NOMO-1 (cell line): ENCODE measurements at regions not wholly inside any gene's neighbourhood (a gene's known extent, or its start where the extent isn't known, plus 50 kb on each side); places are given as distances from the start of the nearest gene placed in this dataset.

Source experiments
- DNase-seq, 2 experiments: peaks; one replicate each; lab custom pipeline; 2025; ENCODE audit not compliant: unreplicated experiment in 2 of 2; lab: John Stamatoyannopoulos, UW

DNA sequence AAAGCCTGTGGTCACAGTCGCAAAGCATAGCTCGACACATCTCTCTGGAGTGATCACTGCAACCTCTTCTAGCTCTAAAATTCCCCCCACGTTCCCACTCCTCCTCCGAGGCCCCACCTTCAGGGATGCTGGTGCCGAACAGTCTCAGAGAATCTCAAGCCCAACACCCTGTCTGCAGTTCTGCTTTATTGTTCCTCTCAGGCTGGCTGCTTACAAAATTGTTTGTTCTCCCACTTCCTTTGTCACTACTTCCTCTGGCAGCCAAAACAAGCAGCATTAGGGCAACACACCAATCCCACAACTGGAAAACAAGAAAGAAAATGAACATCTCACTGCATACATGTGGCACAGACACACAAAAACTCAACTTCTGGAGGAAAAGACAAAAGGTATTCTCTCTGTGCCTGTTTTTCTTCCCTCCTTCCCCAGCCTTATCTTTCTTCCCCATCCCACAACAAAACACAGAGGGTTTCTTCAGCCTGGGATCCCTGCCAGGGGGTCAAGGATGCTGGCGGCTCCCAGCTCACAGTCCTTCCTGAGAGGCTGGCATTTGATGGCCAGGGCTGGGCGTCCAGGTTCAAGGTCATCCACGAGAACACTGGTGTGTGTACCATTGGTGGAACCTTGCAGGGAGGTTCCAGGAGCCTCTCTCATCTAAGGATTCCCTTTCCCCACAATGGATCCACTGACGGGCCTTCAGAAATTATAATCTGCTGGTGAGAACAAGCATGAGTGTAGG is 108.4 kb downstream of the TMCO5A start:
- DNase-seq, result peak; percentile 1 to 39

DNA sequence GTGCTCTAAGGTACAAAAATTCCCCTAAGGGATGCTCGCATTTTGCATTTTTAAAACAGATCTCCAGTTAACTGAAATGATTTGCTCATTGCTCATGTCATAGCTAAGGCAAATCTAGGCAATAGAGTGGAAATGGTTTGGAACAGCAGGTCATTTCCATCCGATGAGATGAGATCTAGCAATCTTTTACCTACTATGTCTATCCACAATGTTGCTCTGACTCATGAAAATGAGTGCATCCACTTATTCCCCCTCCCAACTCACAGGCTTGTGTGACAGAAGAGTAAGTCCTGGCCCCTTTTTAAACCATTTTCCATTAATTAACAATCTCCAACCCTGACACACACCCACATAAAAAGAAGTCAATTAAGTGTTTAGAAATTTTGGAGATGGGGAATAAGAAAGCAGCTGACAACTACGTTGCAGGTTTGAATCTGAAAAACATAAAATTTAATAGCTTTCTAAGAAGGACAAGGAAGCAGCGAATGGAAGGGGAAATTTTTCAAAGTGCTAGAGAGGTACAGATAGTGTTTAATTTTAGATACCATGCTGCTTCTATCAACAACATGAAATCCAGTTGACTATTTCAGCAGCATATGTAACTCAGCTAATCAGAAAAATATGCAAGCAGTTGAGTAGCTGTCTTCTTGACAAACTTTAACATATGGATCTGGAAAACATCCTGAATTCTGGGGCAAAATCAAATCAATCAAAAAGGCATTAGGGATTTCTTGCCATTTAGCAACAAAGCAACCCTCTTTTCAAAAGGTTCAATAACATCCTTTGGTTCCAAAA is 112.0 kb downstream of the TMCO5A start:
- no peak for DNase-seq

DNA sequence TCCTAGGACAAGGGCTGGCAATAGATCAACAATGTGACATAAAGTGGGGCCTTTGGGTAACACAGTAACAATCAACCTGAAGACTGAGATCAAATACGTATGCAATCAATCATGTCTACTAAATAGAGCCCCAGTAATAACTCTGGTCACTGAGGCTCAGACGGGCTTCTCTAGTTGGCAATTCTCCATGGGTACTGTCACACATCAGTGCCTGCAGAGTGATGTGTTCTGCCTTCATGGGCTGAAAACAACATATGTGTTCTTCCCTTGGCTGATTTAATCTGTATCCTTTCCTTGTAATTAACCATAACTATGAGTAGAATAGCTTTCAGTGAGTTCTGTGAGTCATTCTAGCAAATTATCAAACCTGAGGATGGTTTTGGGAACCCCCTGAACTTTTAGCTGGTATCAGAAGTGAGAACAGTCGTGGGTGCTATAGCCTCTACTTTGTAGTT is 113.6 kb downstream of the TMCO5A start:
- DNase-seq, result no peak

DNA sequence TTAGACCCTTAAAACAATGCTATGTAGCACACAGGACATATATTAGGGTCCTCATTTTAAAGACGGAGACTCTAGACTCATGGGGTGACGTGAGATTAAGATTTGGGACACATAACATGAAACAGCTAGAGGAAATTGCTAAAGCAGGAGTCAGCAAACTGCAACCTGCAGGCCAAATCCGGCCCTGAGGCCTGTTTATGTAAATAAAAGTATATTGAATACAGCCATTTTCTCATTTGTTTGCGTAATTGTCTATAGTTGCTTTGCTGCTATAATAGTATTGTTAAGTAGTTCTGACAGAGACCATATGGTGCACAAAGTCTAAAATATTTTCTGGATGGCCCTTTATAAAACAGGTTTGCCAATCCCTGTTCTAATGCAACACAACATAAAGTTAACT is 115.5 kb downstream of the TMCO5A start:
- no peak for DNase-seq

DNA sequence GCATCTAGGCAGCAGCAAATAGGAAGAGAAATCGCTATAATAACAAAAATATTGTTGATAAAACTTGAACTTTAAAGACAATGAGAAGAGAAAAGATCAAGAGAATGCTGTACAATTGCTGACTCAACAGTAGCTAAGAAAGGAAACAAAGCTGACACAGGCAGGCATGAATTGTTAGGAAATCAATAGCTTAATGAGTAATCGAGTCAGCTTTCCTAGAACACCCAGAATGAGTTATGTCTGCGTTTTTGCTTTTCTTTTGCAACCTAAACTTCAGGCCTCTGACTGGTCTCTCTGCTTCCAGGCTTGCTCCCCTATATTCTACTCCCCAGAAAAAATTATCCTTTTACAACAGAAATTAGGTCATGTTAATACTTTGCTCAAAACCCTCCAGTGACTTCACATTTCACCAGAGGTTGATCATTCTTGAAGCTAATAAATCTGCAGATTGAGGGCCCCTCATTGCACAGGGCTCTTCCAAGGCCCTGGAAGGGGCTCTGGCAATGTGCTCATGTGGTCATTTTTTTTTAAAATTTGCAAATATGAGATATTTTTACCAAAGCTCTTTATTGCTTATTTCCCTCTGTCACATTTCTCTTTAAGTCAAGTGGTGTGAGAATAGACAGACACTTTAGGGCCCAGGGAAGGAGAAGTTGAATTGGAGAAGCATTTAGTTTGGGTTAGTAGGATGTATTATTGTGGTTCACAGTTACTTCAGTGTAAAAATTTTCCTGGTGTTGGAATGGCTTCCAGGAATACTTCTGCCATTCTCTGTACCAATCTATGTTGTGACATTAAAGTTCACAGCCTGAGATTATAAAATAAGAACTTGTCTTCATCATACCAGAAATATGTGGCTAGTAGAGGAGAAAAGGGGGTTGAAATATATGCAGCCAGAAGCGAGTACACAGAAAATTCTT is 116.3 kb downstream of the TMCO5A start:
- DNase-seq, result peak; percentile 37 to 40

DNA sequence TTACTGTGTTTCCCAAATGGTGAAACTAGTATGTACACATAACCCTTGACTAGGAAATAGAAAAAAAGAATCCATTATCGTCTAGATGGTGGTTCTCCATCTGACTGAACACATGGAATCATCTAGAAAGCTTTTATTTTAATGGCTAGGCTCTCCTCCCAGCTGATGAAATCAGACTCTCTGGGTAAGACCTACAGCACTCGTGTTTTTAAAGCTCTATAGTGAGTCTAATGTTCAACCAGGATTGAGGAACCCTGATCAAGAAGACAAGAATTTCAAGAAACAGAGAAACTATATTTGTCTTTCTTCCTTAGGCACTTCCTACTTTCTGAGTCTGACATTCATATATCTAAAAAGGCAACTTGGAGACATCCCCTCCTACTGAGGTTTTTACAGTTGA is 118.8 kb downstream of the TMCO5A start:
- DNase-seq, result peak in 1 of 2 experiments; percentile 26

DNA sequence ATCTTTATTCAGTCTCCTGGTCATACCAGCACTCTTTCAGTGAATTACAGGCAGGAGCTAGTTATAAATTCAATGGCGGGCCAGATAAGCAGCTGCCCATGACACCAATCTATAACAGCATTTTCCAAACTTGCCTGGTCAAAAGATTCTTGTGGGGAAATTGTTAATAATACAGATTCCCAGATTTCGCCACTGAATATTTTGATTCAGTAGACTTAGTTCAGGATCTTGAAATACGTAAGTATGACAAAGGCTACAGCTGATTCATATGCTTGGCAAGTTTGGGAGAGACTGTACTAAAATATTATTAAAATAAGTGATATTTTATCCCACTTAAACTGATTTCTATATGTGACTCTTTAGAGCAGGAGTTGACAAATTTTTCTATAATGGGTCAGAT is 119.3 kb downstream of the TMCO5A start:
- no peak for DNase-seq

DNA sequence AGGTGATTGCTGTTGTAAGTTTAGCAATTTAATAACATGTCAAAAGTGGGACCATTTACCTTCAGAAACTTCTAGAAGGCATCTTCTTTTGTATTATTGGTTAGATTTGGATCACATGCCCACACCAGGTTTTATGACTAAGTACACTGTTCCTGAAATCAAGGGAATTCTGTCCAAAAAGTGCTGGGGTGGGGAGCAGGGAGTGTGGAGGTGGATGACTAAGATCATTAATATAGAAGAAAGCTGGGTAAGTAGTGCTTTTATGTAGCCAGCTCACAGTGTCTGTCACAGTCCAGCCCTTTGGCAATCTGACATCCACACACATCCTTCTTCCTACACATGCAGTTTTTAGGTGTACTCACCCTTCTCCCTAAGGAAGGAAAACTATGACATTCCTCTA is 120.0 kb downstream of the TMCO5A start:
- DNase-seq, result no peak

DNA sequence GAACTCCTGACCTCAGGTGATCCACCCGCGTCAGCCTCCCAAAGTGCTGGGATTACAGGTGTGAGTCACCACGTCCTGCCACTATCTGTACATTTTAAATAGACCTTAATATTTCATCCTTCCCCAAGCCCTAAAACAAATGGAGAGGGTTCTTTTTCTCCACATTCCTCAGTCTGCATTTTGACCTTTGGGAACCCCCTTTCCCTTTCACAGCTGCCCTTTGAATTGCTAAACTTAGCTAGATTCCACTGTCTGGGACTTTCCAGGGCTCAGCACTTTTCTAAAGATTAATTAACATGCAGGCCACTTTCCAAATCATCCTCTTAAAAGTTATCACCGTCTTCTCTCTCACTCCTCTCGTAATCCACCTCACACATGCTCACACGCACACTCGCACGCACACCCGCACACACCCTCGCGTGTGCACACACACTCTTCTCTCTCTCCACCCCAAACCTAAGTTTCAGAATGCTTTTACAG is 124.2 kb downstream of the TMCO5A start:
- DNase-seq, result no peak

DNA sequence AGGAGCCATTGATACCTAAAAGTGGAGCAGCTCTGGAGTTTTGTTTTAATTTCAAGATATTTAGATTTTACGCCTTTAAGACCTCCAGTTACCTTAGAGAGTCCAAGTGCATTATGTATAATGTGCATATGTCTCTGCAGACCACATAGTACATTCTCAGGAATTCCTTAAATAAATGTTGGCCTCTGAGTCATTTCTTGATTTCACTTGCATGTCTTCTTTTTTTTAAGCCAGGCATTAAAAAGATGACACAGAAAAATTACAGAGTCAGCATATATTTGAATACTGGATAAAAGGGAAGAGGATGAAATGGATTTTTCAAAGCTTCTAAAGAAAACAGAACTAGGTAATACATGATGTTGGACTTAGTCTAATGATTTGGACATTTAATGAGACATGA is 125.2 kb downstream of the TMCO5A start:
- DNase-seq, result no peak

DNA sequence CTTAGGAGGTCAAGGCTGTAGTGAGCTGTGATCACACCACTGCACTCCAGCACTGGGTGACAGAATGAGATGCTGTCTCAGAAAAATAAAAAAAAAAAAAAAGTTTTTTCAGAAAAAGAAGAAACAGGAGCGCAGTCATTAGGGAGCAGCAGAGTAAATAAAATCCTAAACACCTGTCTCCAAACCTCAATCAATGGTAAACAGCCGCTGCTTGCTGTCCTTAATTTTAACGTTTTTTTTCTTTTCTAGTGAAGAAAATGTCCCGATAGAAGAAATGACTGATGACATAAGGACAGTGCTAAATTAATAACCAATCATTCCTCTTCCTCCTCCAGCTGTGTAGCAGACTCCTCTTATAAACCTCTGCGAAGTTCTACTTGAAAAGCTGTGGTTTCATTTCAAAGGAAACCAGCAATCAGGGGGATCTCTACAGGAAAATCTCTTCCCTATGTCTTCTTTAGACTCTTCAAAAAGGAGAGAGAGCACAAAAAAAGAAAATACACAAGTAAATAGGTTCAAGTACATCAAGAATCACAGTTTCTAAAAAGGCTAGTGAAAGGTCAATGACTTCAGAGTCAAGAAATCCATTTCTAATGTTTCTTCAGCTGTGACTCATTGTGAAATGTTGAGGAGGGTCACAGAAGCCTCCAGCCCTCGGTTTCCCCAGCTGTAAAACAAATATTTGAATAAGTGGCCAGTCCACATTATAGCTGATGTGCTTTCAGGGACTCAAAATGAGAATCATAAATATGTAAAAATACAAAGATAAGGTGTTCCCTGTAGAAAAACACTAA is 127.6 kb downstream of the TMCO5A start:
- no peak for DNase-seq

DNA sequence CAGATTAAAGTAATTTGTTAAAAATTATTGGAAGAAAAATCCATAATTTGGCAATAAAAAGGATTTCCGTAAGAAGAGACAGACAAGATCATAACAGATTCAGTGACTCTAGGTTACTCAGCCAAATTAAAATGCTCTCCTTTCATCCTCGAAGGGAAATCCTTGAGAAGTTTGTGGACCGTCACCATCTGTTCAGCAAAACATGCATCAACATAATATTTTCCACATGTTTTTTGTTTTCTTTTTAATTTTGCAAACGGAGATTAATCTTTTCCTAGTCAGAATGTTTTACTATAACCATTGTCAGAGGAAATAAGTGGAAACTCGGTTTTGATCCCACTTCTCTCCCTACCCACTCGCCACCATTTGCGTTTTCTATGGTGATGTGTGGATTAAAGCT is 128.3 kb downstream of the TMCO5A start:
- DNase-seq, result no peak

DNA sequence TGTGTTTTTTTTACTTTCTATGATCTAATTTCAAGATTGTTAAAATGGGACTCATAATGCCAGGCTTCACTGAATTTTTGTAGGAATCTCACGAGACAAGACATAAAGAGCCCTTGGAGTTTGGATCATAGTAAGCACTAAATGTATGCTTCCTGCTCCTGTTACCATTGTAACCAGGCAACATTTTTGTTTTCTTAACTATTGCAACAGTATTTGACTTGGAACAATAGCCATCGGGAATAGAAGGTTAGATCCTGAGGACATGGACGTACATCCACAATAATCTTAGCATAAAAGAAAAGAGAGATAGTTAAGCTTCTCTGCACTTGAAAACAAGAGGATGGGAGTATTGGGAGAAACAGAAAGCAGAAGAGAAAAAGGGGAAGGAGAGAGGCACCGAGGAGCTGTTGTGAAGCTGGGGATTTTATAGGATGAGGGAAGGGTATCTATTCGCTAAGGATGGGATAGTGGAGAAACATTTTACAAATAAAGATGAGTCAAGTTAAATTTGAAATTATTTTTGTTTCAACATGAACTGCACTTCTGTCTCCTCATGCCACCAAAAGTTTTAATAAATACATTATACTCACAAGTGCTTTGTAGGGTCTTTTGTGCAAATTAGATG is 131.4 kb downstream of the TMCO5A start:
- DNase-seq, result peak; percentile 1 to 26

DNA sequence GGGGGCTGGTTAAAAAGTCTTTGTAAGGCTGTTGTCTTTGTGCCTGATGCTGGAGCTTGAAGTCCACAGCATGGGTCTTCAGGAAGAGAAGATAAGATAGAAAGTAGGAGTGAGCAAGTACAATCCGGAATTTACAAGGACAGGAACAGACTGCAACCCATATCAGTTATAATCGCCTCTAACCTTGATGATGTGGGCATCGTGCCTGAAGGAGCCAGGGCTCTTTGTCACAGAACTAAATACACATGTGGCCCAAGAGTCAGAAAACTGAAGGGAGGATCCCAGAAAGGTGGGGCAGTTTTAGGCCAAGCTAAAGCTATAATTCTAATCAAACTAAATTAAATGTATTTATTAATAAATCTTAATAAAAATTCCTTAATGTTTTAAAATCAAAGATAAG is 132.2 kb downstream of the TMCO5A start:
- DNase-seq, result no peak

DNA sequence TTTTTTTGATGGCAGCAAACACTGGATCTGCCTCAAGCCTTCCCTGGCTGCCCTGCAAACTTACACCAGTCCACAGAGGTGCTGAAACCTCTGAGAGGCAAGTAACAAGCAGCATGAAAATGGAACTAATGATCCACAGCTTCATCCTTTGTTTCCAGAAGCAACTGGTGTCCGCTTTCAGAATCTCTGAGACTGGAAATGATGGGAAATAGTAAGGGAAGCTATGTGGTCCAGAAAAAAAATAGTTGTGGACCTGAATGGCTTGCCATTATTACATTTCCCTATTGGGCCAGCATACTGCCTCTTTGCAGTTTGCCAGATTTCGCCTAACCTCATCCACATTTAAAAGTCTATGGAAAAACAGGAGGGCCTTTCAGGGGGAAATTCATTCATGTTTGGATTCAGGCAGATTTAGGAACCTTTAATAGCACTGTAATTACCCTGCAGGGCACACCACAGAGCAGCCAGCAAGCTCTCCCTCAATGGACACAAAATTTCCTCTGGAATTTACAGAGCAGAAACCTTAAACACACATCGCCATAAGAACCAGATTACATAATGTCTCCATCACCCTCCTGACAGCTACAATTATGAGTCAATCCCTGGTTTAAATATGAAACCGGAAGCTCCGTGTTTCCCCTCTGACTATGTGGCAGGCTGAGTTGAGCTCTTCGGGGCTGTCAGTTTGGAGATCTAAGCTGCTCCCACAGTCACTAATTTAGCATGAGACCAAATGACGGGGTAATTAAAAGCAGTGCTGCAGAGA is 134.4 kb downstream of the TMCO5A start:
- peak; percentile 72 to 92 for DNase-seq

DNA sequence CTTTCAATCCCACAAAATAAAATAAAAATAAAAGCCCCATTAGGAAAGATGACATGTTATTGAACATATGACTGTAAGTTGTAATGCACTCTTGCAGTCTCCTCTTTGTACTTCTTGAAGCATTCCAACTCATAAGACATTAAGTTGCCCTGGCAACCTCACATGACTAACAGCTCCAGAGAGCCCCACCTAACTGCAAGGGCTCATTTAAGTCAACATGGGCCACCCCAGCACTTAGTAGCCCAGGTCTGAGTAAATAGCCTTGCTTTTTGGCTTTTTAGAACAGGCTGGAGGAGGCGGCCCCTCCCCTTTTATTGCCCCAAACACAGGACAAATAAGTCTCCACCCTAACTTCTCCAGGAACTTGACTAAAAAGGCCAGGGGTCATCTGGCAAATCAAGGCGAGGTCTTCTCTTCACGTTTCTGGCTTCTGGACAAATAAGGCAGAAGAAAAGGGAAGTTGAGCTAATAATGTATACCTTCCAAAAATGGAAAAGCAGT is 135.1 kb downstream of the TMCO5A start:
- peak; percentile 37 to 50 for DNase-seq

DNA sequence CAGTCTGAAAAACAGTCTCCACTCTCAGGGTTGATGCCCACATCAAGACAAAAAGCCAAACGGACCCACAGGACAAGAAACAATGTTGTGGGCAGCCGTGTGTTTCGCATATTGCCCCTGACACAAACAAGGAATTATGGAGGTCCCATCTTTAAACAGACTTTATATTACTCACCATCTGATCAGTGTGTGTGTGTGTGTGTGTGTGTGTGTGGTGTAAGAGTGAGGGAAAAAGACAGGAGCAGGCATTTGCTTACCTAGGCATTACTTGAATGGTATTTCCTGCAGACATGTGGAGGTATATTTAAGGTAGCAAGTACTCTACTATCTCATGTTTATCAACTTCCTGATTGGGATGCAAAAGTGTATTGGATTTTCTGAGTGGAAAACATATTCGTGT is 136.3 kb downstream of the TMCO5A start:
- no peak for DNase-seq

DNA sequence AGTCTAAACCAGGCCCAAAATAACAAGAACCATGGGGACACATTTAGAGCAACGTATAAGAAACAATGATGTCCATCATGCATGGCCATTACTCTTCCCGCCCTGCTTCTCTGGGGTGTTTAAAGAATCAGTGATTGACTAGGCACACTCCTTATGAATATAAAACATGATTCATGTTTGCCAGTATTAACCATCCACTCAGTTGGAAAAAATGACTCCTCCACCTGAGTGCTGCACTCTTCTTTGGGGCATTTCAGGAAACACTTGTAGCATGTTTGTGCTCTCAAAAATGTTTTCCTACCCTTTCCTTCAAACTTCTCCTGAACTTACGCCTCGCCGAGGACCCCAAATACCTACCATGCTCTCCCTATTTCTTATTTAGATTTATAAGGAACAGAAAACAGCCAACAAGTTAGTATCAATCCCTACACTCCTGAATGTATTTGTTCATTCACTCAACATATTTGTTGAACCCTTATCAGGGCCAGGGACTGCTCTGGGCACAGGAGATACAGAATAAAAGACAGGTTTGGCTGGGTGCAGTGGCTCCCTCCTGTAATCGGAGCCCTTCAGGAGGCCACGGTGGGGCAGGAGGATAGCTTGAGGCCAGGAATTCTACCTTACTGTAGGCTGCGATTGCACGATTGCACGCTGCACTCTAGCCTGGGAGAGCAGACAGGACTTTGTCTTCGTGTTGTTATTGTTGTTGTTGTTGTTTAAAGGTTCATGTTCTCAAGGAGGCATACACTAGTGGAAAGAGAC is 137.0 kb downstream of the TMCO5A start:
- DNase-seq, result no peak
